ENCODE measurements at regions not wholly inside any gene's neighbourhood (a gene's known extent, or its start where the extent isn't known, plus 50 kb on each side); places are given as distances from the start of the nearest gene placed in this dataset.
"Not testable (repeated sequence)": the region's sequence is repeated elsewhere in the genome, so short reads cannot be mapped to it uniquely, and the experiment has no call there.

GRCh38 chr13:78540058-78540457 lies 63.3 kb downstream of the POU4F1 start:
- DNase-seq: no peak

DNA sequence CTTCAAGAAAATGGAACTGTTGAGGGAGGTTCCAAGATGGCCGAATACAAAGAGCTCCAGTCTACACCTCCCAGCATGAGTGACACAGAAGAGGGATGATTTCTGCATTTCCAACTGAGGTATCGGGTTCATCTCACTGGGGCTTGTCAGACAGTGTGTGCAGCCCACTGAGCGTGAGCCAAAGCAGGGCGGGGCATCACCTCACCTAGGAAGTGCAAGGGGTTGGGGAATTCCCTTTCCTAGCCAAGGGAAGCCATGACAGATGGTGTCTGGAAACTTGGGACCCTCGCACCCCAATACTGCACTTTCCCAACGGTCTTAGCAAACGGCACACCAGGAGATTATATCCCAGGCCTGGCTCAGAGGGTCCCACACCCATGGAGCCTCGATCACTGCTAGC lies 77.3 kb downstream of the POU4F1 start:
- not testable (repeated sequence) for DNase-seq

- DNase-seq: no peak
These were observed 78.4 kb downstream of the POU4F1 start for GRCh38 chr13:78524936-78525335.

GRCh38 chr13:78521091-78521490 lies 82.3 kb downstream of the POU4F1 start:
- no peak for DNase-seq

DNA sequence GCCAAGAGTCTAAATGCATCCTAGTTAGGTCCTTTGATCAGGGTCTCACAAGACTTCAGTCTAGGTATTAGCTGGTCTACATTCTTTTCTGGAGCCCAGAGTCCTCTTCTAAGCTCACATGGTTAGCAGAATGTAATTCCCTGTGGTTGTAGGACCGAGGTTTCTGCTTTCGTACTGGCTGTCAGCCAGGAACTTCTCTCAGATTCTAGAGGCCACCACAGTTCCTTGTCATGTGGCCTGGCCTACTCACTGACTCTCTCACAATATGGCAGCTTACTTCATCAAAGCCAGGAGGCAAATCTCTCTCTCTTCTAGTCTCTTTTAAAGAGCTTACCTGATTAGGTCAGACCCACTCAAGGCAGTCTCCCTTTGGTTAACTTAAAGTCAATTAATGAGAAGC lies 82.9 kb downstream of the POU4F1 start:
- DNase-seq: no peak

DNA sequence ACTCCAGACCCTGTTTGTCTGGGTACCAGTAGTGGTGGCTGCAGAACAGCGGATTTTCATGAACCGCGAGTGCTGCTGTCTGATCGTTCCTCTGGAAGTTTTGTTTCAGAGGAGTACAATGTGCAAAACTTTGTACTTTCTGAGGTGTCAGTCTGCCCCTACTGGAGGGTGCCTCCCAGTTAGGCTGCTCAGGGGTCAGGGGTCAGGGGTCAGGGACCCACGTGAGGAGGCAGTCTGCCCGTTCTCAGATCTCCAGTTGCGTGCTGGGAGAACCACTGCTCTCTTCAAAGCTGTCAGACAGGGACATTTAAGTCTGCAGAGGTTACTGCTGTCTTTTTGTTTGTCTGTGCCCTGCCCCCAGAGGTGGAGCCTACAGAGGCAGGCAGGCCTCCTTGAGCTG lies 84.9 kb downstream of the POU4F1 start:
- DNase-seq: not testable (repeated sequence)

DNA sequence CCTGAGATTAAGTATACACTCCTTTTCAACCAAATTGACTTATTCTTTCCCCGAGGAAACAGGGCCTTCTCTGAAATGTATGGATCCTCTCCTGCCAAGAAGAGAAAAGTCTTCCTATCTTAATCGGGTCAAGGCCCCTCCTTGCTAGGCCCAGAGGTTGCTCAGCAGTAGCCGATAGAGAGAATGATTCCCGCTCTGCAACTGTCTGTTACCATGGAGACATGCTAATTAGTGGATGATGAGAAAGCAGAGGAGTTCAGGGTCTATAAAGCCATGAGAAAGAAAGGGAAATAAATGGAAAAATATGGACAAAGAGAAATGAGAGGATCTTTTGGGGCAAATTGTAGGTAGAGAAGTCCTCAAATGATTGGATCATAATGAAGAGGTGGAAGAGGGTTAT lies 103.5 kb downstream of the POU4F1 start:
- DNase-seq: no peak

DNA sequence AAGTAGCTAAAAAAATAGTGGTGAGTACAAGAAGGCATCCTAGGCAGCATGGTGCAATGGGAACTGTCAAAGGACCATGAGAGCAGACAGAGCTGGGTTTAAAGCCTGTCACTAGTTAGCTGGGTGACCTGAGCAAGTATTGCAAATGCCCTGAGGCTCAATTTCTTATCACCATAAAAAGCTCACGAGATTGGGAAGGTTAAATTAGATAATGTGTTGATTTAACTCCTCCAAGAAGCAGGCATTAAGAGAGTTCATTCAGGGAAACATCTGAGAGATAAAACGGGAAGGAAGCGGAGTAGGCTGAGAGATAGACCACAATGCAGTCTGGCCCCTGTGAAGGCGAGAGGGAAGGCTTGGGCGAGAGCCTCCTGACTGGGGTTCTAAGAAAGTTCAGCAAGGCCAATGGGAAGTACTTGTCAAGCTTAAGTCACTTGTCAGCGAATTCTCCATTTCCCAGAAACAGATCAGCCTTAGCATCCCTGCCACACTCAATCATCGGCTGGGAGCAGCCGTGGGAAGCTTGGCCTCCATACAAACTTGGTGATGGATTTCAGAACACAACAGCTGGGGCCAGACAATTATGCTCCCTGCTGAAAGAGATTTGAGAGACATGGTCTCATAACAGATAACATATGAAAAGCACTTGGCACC lies 105.5 kb downstream of the POU4F1 start:
- DNase-seq: no peak

DNA sequence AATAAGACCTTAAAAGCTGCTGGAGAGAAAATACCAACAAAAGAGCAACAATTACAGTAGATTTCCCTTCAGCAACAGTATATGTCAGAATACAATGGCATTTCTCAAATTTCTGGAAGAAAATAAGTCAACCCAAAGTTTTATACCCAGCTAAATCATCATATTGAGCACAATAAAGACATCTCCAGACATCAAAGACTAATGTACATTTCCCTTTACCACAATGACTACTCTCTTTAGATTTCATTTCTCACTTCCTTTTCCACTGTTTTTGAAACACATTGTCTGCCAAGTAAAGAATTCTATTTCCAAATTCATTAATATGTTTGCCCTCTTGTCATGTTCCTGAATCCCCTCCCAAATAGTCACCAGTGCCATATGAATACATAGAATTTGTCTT lies 111.4 kb downstream of the POU4F1 start:
- DNase-seq: no peak

DNA sequence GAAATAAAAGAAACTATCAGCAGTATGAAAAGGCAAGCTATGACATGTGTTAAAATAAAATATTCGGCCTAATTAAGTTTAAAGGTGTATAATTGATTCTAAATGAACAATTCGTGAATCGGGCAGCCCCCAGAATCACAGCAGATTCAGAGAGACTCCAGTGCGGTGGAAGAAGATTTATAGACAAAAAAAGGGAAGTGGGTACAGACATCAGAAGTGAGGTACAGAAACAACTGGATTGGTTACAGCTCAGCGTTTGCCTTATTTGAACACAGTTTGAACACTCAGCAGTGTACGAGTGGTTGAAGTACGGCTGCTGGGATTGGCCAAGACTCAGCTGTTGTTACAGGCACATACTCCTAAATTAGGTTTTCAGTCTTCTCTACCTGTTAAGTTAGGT lies 113.1 kb downstream of the POU4F1 start:
- not testable (repeated sequence) for DNase-seq

DNA sequence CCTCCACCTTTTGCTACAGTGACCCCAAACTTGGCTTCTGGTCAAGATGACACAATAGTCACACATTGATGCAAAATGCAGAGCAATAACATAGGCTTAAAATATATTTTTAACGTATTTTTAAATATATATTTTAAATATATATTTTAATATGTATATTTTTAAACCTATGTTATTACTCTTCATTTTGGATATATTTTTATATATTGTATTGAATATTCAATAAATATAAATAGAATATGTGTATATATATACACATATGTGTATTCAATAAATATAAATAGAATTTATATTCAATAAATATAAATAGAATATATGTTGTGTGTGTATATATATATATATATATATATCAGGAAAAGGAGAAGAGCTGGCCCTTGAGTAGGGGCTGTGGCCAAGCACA lies 115.6 kb downstream of the POU4F1 start:
- DNase-seq: no peak

DNA sequence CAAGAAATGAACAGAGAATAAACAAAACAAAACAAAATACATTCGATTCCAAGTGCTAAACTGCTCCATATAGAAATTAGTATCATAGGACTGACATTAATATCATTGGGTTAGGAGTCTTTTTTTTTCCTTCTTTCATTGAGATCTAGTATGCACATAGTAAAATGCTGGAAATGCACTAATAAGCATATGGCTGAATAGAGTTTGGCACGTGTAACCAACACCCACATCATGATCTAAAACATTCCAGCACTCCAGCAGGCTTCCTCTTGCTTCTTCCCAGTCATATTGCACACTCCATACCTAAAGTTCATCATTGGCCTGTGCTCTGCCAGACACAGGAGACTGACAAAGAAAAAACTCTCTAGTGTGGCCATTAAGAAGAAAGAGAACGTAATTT lies 117.5 kb downstream of the POU4F1 start:
- no peak for DNase-seq

- DNase-seq: no peak
These were observed 125.2 kb downstream of the POU4F1 start for GRCh38 chr13:78478183-78478582.

DNA sequence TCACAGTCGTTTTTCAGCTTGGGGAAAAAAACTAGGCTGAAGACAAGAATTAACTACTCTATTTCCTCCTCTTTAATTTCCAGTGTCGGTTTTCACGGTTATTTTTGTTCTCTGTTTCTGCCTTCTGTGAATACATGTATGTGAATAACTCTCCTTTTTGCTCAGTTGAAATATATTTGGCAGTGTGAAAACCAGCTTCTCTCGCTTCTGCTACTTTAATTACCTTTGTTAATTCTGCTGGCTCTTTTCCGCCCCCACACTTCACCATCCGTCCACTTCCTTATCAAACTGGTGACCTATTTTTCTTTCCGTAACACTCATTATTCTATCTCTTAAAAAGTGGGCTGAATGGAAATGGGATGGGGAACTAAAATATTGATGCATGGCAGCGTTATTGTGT lies 126.4 kb downstream of the POU4F1 start:
- DNase-seq: no peak

- no peak for DNase-seq
These were observed 134.7 kb downstream of the POU4F1 start for GRCh38 chr13:78468621-78469020.

GRCh38 chr13:78465250-78465649 lies 138.1 kb downstream of the POU4F1 start:
- no peak for DNase-seq

GRCh38 chr13:78460176-78460575 lies 143.2 kb downstream of the POU4F1 start:
- no peak for DNase-seq

DNA sequence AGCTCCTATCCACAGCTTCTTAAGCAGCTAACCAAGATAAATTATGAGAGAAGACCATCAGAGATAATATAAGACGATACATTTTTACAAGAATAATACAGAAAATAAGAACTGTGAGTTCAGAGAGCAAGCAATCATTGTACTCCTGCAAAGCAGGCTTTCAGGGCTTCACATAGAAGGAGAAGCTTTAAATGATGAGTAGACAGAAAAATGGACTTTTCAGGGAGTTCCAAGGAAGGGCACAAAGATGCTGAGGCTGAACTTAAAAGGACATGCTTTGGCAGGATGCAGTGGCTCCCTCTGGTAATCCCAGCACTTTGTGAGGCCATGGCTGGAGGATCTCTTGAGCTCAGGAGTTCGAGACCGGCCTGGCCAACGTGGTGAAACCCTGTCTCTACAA lies 159.5 kb downstream of the POU4F1 start:
- no peak for DNase-seq

GRCh38 chr13:78437781-78438180 lies 165.6 kb downstream of the POU4F1 start:
- DNase-seq: no peak

GRCh38 chr13:78436311-78436710 lies 167.0 kb downstream of the POU4F1 start:
- no peak for DNase-seq

DNA sequence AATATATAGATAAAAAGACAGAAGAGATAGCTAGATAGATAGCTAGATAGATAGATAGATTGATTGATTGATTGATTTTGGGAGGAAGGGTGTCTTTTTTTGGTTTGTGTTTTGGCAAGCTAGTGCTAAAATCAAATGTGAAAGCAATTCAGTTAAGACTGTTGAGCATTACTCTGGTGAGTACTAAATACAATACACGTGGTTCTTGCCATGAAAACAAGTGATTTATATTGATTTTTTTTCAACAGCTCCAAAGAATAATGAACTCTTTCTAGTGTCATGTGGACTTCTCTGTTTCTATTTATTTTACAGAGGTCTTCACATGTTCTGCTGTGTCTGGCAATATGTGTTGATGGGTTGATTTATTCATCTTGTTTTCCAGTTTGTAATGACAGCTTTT lies 172.0 kb downstream of the POU4F1 start:
- no peak for DNase-seq

- no peak for DNase-seq
These were observed 172.5 kb downstream of the POU4F1 start for GRCh38 chr13:78430811-78431210.

DNA sequence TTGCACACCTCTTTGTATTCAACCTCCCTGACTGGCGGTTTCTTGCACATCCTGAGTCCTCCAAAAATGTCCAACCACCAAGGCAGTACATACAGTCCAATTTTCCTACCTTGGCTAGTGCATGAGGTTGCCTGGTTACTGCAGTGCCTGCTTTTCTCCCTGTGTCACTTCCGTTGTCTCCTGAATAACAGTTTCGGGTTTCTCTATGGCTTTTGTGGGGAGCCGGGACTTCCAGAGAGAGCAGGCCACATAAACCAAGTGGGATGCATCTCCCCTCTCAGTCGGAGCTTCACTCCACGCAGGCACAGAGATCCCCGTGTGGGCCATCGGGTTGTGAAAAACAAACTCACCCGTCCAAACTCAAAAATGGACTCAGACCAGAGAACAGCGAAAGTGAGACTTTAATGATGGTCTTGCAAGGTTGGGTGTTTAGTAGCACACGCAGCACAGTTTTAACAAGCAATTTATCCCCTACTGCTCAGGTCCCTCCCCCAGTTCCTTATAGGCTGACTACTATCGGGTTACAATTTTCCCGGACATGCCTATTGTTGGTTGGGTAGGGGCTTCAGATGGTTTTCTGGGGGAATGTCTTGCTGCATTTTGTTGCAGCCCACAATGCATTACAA lies 173.1 kb downstream of the POU4F1 start:
- no peak for DNase-seq

DNA sequence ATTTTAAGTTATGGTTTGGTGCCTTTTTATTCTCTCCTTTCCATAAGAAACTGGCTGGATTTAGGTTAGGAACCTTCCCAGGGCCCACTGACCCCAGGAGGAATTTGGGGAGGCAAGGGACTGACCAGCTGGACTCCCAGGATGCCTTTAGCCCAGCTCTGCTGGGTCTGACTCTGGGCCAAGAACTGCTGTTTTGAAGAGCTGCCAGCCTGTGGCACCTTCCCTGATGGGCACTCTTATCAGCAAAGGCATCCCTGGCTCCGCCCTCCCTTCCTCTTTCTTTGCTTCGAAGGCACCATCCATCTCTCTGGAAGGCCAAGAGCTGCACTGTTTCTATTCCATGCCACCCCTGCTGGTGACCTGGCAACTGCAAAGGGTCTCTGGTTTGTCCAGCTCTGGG lies 174.7 kb downstream of the POU4F1 start:
- DNase-seq: no peak

DNA sequence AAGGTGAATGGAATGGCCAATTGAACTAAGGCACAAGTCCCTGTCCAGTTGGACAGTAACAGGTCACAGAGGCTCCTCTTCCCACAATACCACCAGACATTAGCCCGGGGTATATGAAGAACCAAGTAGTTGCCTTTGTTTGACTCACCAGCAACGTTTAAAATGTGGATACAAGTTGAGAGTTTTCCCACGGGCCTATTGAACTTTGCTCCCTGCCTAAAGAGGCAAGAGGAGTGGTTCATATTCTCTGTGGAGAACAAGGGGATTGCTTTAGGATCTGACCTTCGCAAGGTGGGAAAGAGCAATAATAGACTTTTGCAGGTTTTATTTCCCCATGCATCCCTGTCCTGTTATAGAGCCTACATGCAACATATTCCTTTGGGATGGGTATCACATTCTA lies 177.2 kb downstream of the POU4F1 start:
- DNase-seq: no peak
